GM18870 (cell line): ENCODE measurements at regions not wholly inside any gene's neighbourhood (a gene's known extent, or its start where the extent isn't known, plus 50 kb on each side); places are given as distances from the start of the nearest gene placed in this dataset.
"Not testable (repeated sequence)": the region's sequence is repeated elsewhere in the genome, so short reads cannot be mapped to it uniquely, and the experiment has no call there.

Source experiments
- ATAC-seq: cut with Tn5 transposase; IDR thresholded peaks from one replicate; pipeline ENCODE4 v1.9.1; 2021; ENCODE audit warnings: moderate library complexity; ENCODE audit not compliant: unreplicated experiment

- no peak for ATAC-seq
Measured at GRCh38 chr9:88287972-88288371, 100.3 kb upstream of the SPIN1 start.

DNA sequence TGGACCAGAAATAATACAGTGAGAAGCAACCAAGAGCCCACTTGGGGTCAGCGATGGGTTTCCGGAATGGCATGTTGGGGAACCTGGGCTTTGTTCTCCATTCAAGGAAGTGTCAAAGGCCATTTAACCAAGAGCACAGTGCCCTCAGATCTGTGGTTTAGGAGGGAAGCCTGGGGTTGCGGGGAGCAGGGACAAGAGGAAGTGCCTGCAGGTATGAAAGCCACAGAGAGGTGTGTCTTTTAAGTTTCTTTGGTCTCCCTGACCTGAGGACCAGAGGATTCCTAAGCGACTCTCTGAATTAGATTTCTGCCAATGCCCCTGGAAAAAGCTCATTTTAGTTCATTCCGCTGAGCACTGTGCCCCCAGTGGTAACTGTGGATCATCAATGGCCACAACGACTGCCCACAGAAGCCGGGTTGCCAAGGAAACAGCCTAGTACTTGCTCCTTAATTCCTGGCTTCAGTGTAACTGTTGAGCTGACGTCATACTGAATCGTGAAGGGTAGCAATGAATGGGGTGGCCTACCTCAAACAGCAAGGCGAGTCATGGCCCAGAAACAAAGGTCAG, 107.3 kb upstream of the SPIN1 start:
- ATAC-seq: no peak

GRCh38 chr9:88278036-88278435, 110.2 kb upstream of the SPIN1 start:
- no peak for ATAC-seq

- no peak for ATAC-seq
Measured at GRCh38 chr9:88274078-88274477, 114.2 kb upstream of the SPIN1 start.

DNA sequence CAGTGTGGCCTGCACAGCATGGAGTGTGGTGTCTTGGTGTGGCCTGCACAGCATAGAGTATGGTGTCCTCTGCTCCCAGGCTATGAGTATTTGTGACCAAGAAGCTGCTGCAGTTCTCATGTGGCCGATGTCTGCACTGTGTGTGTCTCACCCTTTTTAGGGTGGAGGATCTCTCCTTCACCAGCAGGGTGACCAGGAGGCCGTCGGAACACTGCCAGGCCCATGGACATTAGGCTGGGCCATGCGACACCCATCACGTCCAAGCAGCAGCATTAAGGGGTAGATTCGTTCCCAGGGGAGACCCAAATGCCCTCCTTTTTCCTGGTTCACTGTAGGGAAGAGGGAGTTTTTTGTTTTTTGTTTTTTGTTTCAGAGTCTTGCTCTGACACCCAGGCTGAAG, 115.3 kb upstream of the SPIN1 start:
- ATAC-seq: no peak

DNA sequence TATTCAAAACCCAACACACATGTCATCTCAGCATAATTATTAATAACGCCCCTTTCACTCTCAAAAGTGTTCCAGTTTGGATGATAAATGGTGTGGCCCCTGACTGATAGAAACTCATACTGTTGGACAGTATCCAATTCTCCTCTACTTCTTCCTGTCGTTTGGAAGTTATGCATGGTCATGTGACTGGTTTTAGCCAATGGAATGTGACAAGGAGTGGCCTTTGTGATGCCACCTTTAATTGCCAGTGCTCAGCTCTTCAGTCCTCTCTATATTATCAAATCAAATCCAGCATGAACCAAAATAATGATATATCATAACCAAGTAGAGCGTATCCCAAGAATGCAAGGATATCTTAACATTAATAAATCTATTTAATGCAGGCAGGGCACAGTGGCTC, 117.8 kb upstream of the SPIN1 start:
- no peak for ATAC-seq

- no peak for ATAC-seq
Measured at GRCh38 chr9:88268886-88269285, 119.4 kb upstream of the SPIN1 start.

GRCh38 chr9:88267283-88267682, 121.0 kb upstream of the SPIN1 start:
- no peak for ATAC-seq

- no peak for ATAC-seq
Measured at GRCh38 chr9:88266416-88266815, 121.8 kb upstream of the SPIN1 start.

DNA sequence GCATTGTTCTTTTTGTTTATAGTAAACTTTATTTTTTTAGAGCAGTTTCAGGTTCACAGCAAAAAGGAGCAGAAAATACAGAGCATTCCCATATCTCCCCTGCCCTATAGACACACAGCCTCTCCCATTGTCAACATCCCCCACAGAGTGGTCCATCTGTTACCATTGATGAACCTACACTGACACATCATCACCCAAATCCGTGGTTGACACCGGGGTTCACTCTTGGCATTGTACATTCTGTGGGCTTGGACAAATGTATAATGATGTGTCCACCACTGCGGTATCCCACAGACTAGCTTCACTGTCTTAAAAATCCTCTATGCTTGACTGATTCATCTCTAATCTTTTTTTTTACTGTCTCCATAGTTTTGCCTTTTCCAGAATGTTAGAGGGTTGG, 120.7 kb upstream of the SPATA31C2 start:
- ATAC-seq: no peak

DNA sequence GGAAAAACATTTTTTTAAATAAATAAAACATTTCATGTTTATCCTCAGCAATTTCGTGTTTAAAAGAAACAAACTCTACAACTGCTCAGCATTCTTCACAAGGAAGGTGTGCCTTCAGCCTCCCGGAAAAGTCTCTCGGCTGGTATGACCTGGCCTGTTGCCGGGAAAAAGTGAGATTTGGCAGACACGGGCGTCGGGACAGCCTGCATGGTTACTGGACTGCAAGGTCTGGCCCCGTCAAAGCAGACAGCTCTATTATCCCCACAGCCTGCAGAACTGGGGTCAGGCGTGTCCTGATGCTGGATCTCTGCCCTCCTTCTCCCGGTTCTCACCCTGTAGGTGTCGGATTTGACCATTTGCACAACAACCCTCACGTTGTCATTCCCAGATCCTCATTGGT, 120.3 kb upstream of the SPATA31C2 start:
- no peak for ATAC-seq

- ATAC-seq: no peak
Measured at GRCh38 chr9:88258024-88258423, 119.7 kb upstream of the SPATA31C2 start.

- no peak for ATAC-seq
Measured at GRCh38 chr9:88256216-88256615, 117.9 kb upstream of the SPATA31C2 start.

DNA sequence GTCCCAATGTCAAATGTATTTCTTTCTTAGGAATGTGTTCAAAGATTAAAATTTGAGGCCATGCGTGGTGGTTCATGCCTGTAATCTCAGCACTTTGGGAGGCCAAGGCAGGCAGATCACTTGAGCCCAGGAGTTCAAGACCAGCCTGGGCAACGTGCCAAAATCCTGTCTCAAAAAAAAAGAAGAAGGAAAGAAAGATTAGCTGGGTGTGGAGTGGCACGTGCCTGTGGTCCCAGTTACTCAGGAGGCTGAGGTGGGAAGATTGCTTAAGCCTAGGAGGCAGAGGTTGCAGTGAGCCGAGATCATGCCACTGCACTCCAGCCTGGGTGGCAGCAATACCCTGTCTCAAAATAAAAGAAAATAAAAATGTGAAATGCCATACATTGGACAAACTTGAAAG, 117.5 kb upstream of the SPATA31C2 start:
- not testable (repeated sequence) for ATAC-seq

- ATAC-seq: no peak
Measured at GRCh38 chr9:88251903-88252302, 113.6 kb upstream of the SPATA31C2 start.

- no peak for ATAC-seq
Measured at GRCh38 chr9:88243736-88244135, 105.5 kb upstream of the SPATA31C2 start.

DNA sequence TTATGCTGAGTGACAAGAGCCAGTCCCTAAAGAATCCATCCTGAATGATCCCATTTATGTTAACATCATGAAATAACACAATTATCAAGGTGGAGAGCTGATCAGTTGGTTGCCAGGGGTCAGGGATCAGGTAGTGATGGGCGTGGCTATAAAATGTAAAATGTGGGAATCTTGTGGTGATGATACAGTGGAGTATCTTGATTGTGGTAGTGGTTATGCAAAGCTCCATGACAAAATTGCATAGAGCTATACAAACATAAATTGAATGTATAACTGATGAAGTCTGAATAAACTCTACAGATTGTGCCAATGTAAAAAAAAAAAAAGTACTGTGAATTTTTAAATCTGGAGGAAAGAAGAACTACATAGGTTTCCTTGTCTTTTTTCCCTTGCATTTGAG, 104.6 kb upstream of the SPATA31C2 start:
- no peak for ATAC-seq

DNA sequence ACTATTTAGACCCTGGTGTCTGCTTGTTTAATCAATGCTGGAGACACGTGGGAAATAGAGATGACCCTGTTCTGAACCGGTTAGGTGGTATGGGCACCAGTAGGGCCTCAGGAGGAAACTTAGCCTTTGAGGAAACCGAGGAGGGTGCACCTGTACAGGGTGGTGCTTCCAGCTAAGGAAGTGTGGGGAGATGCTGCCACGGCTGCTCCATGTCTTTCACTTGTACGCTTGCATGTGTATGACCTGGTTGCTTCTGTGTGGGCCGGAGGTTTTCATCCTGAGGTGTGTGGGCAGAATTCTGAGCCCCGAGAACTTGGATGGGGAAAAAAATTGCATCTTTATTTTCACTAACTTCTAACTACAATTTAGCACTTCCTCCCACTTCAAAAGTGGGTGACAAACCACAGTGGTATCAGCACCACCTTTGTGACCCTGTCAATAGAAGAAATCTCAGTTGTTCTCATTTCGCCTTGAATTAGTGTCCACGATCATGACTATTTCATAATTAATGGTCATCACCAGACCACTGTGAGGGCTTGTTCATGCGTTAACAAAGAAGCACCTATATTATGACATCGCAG, 99.8 kb upstream of the SPATA31C2 start:
- ATAC-seq: no peak

GRCh38 chr9:88237479-88237961, 99.2 kb upstream of the SPATA31C2 start:
- no peak for ATAC-seq

DNA sequence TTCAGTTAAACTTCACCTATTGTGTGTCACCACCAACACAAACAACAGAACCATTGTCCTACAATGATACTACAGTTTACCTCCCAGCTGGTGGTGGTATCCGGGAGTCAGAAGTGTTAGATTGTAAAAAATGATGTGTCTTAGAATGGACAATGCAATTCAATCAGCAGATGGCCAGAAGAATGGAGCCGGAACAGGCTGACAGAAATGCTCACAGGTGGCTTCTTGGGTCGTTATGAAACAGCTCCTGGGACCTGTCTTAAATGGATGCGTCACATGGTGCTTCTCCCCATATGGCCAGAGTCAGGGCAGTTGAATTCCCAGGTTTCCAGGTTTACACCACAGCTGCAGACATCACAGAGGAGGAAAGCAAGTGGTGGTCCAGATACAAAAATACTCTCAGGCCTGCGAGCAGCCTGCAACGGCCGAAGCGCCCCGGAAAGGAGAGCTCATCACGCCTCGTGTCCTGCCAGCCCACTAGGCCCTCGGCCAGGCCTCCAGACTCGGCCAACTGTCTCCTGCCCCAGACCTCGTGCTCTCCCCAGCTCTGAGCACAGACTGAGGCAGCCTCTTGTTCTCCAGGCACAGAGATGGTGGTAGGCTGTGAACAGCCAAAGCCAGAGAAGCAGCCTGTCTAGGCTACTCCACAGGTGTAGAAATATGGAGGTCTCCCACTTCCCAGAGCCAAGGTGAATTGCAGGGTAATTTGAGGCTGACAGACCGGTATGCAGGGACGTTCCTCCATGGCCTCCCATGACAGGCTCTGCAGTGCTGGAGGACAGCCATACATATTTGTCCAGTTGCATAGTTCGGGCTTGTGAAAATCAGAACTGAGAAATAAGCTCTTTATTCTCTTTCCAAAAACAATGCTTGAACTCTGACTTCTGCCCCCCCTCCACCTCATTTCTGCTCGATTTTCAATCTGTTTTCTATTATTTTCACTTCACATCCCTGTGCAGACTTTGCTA, 98.5 kb upstream of the SPATA31C2 start:
- ATAC-seq: no peak

DNA sequence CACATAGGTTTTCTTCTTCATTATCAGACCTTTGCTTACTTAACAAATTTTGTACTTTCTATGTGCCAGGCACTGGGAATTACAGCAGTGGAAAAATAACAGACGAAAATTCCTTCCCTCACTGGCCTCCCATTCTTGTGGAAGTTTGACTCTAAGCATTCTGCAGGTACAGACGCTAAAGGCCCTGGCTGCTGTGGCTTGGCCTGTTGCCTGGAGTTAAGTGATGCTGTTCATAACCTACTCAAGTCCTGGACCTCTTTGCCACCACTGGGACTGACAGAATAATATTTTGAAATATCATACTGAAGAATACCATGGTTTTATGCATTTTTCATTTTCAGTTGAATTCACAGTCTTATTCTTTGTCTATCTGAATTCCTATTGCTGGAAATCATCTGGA, 97.3 kb upstream of the SPATA31C2 start:
- ATAC-seq: no peak

- no peak for ATAC-seq
Measured at GRCh38 chr9:88234114-88234513, 95.8 kb upstream of the SPATA31C2 start.
